Kidney epithelial cell (primary cell): ENCODE measurements at regions not wholly inside any gene's neighbourhood (a gene's known extent, or its start where the extent isn't known, plus 50 kb on each side); places are given as distances from the start of the nearest gene placed in this dataset.

Experiments used
- DNase-seq: peaks from one replicate; pipeline ENCODE4 v3.0.0-alpha.2; 2010; ENCODE audit warnings: low read depth
- H3K27me3 ChIP-seq: 2 replicates; pipeline ENCODE4 v1.6.0; 2011; ENCODE audit warnings: low read length; ENCODE audit not compliant: control insufficient read depth, insufficient read depth
- H3K36me3 ChIP-seq: 2 replicates; pipeline ENCODE4 v1.5.1; 2011; ENCODE audit warnings: low read length; ENCODE audit not compliant: control insufficient read depth, insufficient read depth
- H3K4me3 ChIP-seq: 2 replicates; pipeline ENCODE4 v1.5.1; 2011; ENCODE audit warnings: low read depth, mild to moderate bottlenecking, control low read depth, low read length
- CTCF ChIP-seq: IDR thresholded peaks from 2 replicates; pipeline ENCODE4 v1.5.1; 2011; ENCODE audit warnings: mild to moderate bottlenecking, moderate library complexity, low read length, control low read depth, inconsistent platforms; ENCODE audit not compliant: insufficient read depth, poor library complexity, severe bottlenecking

GRCh38 chr2:125853626-125854025 is 802.3 kb upstream of the GYPC start:
- no peak for DNase-seq
- Histone ChIP-seq H3K4me3 (no peak overlapping the region), H3K36me3 (no peaks in the 10 kb centered on the region), H3K27me3 (no peaks in the 10 kb centered on the region)
- no peak for TF ChIP-seq CTCF

DNA sequence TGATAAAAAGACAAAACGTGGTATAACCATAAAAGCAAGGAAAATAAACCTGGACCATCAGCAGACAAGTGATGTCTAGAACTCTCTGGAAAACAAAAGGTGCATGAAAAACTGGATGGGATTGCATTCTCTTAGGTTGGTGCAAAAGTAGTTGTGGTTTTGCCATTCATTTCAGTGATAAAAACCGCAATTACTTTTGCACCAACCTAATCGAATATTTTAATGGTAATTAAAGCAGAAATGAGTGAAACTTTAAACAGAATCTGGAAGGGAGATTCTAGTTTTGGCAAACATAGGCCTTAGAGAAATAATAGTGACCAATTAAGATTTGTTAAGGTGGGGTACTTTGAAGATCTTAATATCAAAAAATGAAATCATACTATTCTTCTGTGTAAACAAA is 800.8 kb upstream of the GYPC start:
- no peak for TF ChIP-seq CTCF
- Histone ChIP-seq H3K36me3 (no peaks in the 10 kb centered on the region), H3K4me3 (no peak overlapping the region), H3K27me3 (no peaks in the 10 kb centered on the region)
- DNase-seq, result no peak

DNA sequence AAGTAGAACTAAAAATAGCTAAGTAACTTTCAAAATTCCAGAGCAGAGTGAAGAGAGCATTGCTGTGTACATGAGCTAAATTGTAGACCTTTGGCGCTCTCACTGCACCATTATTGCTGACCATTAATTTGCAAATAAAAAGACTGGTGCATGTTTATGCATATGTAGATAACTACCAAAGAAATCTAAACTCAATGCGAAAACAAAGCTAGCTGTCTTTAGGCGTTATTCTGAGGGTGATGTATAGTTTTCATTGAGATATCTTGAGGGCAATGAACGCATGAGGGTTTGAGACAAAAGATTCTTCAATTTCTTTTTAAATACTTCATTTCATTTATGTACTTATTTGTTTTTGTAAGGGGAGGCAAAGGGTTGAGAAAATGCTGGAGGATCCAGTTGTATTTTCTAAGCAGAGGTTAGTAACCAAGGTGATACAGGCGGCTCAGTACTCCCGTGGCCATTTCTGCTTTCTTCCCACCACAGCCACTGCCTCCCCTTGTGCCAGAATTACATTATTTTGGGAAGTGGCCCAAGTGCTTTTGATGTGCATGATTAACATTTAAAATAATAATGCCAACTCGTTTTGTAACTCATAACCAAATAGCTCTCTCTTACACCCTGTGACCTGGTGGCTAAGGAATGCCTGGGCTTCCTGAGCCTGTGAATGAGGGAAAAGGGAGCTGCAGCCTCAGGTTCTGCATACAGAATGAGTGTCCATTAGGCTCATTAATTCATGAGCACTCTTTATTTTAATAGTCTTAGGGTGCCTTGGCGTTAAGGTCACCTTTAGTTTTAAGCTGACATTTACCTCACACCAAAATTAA is 797.8 kb upstream of the GYPC start:
- H3K36me3 ChIP-seq, result no peaks in the 10 kb centered on the region
- H3K27me3 ChIP-seq, result no peaks in the 10 kb centered on the region
- no peak for TF ChIP-seq CTCF
- no peak overlapping the region for H3K4me3 ChIP-seq
- DNase-seq, result no peak

GRCh38 chr2:125861461-125861860 is 794.5 kb upstream of the GYPC start:
- Histone ChIP-seq H3K27me3 (no peaks in the 10 kb centered on the region), H3K36me3 (no peaks in the 10 kb centered on the region), H3K4me3 (no peak overlapping the region)
- no peak for TF ChIP-seq CTCF
- DNase-seq, result no peak

DNA sequence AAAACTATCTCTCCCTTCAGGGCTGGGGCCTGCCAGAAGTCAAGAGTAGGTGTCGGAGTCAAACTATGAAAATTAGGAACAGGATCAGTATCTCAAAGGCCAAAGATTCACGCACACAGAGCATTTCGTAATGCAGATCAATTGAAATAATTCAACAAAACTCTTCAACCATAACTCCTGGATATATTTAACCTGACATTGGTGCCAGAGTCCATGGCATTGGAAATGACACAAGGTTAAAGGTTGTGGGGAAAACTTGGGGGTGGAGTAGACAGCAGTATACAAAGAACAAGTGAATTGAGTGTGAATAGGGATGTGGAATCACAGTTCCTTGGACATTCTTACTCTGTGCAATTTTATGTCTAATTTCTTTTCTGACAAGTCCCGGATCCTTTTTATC is 788.0 kb upstream of the GYPC start:
- Histone ChIP-seq H3K27me3 (no peaks in the 10 kb centered on the region), H3K4me3 (no peak overlapping the region), H3K36me3 (no peaks in the 10 kb centered on the region)
- DNase-seq, result no peak
- TF ChIP-seq CTCF, result no peak

GRCh38 chr2:125870264-125870663 is 785.7 kb upstream of the GYPC start:
- H3K4me3 ChIP-seq, result no peak overlapping the region
- H3K27me3 ChIP-seq, result no peaks in the 10 kb centered on the region
- DNase-seq, result no peak
- no peak for TF ChIP-seq CTCF
- H3K36me3 ChIP-seq, result no peaks in the 10 kb centered on the region
